ENCODE measurements at regions not wholly inside any gene's neighbourhood (a gene's known extent, or its start where the extent isn't known, plus 50 kb on each side); places are given as distances from the start of the nearest gene placed in this dataset.

GRCh38 chr5:71864730-71865601 lies 145.9 kb downstream of the CARTPT start:
- TF ChIP-seq CTCF (IDR thresholded peaks at IDR 0.05; ENCODE audit: low read depth, low read length, poor library complexity, severe bottlenecking) (no peak), EZH2phosphoT487 (IDR thresholded peaks at IDR 0.05; ENCODE audit: borderline replicate concordance, low read length) (no peak)

Measured in DOHH2 (cell line).